HG03575 (cell line): ENCODE measurements at regions not wholly inside any gene's neighbourhood (a gene's known extent, or its start where the extent isn't known, plus 50 kb on each side); places are given as distances from the start of the nearest gene placed in this dataset.

ENCODE experiments used
- ATAC-seq: cut with Tn5 transposase; IDR thresholded peaks from one replicate; pipeline ENCODE4 v1.9.1; 2021; ENCODE audit not compliant: unreplicated experiment, insufficient number of reproducible peaks, low FRiP score; ENCODE audit errors: extremely low read depth

DNA sequence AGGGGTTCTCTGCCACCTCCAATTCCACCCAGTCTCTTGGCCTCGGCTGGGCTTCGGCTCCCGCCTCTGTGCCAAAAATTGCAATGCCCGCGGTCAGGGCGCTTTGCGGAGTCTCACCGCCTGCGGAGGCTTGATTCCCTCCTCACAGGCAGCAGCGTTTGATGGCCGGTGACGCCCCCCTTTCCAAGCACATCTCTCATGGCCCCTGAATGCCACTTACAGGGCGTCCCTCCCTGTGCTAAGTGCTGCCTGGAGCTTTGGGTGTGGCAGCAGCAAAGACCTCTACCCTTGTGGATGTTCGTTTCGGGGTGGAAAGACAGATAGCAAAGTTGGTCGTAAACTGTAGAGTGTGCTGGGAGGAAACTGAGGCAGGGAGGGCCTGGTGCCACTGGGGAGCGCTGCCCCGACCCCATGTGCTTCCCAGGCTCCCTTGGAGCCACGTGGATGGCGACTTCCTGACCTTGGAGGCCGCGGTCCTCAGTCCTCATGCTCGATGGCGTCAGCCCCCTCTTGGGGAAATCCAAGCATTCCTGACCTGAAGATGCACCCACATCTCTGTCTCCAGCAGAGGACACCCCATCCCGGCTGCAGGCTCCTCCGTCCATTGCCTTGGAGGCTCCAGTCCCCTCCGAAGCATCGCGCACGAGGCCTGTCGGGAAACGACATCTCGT lies 249.2 kb upstream of the IRX4 start:
- no peak for ATAC-seq

DNA sequence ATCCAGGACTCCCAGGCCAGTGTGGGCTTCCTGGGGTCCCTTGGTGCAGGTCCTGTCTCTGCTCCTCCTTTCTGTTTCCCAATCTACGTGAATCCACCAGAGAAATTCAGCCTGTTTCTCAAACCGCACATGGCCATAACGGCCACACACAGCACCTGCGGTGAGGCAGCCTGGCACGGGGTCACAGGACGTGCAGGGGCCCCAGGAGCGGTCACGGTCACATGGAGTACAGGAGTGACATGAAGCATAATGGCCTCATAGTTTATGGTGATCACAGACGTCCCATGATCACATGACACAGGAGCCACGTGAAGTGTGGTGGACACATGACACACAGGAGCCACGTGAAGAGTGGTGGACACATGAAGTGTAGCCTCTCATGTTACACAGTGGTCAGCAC lies 248.5 kb upstream of the IRX4 start:
- ATAC-seq = no peak

DNA sequence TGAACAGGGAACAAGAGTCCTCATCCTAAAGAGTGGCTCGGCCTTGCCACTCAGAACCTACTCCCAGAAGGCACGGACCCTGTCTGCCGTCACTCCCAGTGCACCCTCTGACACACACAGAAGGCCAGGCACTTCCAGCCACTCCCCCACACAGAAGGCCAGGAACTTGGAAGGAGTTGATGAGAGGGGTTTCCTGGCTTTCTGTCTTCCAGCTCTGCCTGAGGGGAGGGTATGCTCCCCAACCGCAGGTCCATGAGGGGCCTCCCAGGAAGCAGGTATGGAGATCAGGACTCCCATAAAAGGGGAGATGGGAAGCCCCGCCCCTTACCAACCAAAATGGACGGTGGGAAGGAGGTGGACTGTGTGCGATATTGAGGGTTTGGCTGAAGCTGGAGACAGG lies 247.6 kb upstream of the IRX4 start:
- no peak for ATAC-seq

DNA sequence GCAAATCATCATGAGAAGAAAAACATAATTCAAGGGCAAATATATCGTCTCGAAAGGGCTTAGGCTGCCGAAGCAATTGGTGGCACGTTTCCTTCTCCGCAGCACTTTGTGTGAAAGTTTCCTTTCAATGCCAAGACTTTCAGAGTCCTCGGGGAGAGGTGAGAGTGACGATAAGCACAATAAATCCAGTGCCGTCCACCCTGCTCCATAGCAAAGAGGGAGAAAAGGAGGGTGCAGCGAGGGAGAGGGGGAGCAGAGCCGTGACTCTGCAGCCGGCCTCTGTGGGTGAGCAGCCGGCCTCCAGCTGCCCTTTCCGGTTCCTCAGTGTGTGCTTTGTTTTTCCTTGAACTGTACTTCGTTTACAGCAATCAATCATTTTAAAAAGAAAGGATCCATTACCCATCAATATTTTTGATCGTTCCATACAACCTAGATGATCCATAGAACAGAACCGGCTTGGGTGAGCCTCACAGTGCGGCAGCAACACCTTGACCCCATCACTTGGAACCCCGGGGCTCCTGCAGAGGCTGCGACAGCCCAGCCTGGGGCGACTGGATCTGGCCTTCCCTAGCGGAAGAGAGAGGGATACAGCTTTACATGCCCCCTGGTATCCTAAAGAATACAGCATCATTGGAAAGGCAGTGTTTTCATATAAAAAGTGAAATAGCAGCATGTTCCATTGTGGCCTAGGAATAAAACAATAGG lies 247.0 kb upstream of the IRX4 start:
- no peak for ATAC-seq

DNA sequence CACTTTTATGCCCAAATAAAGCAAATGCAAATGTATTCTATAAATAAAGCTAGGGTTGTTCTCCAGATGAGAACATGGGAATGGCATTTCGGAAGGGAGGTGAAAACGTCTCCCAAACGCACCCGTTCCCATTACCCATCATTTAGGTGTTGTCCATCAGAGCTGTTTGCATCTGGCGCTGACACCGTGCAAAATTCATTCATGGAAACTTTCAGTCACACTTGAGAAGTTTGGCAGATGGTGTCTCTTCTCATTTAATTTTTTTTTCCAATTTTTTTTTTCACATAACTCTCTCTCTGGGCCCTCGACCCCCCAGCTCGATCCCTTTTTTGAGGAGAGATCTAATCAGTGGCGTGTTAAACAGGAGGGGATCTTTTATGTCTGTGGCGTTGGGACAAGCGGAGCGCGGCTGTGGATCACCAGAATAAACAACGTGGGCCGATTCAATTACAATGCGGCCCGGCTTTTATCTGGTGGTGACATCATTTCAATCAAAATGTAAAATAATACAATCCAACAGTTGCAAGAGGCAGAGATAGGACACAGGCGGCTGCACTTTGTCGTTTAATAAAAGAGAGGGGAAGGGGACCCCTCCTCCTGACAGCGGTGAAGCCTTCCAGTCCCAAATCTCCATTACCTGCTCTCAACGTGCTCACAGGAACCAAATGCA lies 246.1 kb upstream of the IRX4 start:
- no peak for ATAC-seq

DNA sequence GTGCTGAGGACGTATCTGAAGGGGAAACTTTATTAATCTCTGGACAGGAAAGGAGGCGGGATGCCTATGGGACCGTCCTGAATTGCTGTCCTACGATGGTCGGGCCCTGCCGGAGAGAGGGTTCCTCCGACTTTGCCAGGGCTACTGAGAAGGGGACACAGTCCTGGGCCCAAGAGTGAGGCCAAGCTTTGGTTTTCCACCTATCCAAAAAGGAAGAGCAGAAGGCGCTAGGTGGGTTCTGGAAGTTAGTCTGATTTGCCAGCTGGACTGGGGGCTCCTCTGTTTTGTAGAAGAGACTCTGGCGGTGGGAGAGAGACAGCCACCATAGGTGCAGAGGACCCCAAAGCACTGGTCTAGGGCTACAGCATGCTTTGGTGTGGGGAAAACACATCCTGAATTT lies 243.8 kb upstream of the IRX4 start:
- ATAC-seq = no peak

DNA sequence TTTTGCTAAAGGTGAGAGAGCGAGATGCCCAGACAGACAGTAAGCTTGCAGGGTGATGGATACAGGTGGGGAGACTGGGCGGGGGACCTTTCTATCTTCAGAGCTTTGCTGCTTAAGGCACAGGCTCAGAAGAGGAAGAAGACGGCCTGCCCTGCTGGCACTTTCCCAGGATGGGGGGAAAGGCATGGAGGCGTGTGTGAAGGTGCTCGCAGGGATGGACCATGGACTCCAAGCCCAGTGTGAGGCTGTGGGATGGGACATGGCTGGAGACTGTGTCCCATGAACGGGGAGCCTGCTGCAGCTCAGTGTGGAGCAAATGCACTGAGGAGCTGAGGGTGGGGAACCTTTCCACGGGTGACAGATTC lies 243.2 kb upstream of the IRX4 start:
- no peak for ATAC-seq

DNA sequence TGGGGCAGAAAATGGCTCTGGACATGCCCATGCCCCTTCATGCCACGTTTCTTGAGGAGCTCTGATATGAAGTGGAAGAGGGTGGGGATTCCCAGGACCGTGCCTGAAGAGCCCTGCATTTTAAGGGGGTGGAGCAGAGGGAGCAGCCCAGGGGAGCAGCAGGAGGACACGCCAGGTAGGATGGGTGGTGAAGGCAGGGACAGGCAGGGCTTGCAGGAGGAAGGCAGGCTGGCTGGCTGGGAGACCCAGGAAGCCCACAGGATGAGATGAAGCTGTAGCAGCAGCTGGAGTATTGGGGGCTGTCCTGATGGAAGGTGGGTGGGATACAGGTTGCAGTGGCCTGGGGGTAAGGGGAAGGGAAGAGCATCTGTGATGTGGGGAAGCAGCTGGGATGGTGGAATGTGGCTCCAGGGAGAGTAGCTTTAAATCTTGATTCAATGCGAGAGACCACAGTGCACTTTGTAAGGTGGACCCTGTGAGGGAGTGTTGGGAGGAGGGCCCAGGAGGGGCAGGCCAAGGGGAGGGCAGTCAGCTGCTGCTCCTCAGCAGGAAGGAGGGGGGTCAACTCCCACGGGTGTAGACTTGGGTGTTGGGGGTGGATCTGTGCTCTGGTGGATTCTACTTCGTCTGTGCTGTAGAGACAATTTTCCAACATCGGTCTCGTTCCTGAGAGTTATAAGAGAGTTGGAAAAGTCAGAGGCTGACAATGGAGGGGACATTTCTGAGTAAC lies 242.6 kb upstream of the IRX4 start:
- no peak for ATAC-seq

DNA sequence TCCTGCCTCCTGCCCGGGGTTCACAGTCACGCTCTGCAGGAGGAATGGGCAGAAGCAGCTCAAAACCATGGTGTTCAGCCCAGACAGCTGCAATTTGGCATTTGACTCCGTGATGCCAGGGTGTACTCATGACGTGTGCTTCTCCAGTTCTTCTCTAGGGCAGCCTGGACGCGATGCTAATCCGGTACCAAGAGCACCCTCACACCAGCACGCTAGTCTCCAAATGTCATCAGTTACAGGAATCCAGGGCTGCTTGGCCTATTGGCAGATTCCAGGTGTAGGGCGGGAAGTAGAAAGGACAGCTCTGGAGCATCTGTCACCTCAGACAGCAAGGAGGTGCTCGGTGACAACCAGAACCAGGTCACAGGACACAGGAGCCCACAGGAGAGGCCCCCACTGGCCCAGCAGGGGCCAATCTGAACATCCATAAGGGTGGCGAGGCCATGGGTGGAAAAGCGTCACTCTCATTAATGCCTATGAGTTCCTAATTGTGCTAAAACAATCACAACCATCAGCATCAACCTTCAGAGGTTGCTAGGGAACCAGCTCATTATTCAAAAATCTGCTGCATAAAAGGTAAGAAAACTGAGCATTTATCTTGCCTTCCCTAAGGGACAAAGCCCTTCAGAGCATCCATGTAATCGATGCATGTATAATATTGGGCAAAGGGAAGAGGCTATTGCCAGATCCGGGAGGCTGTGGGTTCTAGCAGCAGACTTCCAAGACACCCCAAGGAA lies 241.9 kb upstream of the IRX4 start:
- ATAC-seq = no peak

DNA sequence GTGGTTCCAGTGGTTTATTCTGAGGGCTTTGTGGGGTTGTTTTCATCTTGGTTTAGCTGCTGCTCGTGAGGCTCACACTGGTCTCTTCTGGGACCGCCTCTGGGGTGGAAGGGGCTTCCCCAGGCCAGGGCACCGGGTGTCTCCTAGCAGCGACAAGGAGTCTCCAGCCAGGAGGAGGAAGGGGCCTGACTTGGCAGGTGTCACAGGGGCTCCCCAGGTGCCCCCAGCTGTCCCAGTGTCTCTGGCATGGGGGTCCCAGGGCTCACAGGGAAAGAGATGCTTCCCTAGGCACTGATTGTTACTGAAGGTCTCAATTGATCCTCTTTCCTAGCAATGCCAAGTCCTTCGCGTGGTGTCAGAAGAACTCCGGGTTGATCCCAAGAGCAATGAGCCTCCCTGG lies 241.1 kb upstream of the IRX4 start:
- ATAC-seq = no peak

DNA sequence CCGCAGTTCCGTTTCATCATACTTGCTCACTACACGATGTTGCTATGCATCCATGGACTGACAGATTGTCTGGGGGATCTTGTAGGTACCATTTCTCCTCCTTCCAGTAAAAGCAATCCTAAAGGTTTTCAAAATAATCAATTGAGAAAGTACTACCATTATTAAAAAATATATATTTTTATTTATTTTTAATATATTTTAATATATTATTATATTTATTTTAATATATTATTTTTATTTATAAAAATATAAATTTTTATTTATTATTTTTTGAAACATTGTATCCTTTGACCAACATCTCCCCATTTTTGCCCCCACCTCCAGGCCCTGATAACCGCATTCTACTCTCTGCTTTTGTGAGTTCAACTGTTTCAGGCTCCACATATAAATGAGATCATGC lies 237.6 kb upstream of the IRX4 start:
- ATAC-seq = no peak

DNA sequence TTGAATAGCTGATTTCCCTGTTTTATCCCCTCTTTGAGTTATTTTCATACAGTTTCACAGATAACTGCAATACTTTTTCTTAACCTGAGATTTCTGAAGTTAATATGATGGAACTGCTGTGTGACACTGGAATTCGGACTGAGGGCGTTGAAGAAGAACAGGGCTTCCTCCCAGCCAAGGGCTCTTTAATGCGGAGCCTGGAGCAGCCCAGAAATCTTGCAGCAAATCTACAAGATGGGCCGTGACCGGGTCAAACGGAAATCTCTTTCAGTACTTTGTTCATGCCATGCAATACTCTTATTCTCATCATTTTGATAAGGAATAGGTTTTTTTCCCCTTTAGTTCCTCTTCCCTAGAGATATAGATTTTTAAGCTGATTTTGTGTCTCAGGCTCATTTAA lies 236.8 kb upstream of the IRX4 start:
- ATAC-seq = no peak

DNA sequence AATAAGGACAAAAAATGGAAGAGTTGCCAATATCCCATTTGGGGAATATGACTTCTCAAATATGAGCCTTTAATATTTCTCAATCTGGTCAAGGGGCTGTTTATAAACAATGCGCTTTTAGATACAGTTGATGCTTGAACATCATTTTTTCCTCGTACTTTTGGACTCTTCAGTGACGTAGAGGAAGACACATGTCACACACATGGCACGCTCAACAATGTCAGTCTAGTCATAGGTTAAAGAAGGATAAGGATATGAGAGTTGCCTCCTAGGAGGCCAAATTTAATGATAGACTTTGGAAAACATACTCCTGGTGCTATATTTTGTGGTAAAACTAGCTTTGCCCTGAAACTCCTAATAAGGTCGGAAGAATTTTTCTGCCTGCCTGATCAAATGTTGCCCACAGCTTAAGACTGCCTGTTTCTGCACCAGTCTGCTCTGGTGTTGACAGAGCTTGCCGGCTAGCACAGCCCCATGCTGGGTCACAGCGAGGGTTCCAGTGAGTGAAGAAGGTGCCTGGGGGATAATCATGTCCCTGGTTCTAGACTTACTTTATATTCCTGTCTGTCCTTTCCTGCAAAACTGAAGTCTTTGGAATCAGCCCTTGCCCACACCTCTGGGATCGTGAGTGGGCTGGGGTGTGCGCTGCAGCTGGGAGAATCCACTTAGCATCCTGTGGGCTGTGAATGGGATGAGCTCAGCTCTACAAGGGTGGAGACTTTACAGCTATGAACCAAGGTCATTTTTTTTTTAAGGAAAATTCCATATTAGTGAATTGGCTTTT lies 230.8 kb upstream of the IRX4 start:
- no peak for ATAC-seq

DNA sequence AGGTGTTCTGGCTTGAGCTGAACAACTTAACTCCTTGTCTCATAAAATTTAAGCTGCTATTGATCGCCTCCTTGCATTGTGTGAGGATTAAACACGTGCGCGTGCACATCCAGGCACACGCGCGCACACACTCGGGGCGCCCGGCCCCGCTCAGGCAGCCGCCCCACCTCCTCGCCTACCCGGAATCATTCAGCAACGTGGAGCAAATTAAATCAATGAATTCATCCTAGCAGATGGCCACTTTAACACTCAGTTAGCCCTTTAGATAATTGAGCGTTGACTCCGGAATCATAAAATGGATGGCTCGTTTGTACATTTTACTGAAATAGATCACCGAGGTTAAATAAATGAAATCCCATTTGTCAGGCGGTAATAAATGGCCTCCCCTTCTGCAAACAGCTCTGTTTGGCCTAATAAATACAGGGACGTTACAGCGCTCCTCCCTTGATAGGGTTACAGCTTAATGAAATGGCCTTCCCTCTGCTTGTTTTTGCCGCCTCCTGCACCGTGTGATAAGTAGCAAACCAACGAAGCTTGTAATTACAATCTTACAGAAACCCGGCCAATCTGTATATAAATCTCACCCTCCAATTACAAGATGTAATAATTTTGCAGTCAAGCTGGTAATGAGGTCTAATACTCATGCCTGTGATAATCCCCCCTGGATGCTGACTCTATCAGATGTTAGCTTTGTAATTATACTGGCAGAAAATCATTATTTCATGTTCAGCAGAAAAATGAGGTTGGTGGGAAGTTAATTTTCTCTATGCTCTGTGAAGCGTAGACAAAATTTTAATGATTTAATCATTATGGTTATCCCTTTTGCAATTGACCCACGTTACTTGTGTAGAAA lies 229.7 kb upstream of the IRX4 start:
- no peak for ATAC-seq

DNA sequence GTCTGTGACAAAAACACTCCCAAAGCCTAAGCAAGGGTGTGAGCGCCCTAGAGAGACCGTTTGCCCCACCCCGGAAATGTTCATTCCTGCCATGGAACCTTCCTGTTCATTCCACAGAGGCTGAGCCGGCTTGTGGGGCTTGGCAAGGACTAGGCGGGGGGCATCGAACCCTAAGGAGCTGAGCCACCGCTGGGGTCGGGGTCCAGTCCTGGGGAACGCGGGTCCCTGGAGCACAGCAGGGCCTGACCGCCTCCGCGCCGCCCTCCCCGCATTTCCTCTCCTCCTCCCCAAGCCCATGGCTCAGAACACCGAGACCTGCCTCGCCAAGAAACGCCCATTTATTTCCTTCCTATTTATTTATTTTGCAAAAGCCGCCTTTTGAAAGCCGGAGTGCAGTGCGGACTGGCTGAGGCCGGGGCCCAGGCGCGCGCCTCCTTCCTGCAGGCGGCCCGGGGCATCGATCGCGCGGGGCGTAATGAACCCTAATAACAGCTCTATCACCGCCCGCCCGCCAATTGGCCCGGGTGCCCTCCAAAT lies 228.9 kb upstream of the IRX4 start:
- ATAC-seq = no peak

DNA sequence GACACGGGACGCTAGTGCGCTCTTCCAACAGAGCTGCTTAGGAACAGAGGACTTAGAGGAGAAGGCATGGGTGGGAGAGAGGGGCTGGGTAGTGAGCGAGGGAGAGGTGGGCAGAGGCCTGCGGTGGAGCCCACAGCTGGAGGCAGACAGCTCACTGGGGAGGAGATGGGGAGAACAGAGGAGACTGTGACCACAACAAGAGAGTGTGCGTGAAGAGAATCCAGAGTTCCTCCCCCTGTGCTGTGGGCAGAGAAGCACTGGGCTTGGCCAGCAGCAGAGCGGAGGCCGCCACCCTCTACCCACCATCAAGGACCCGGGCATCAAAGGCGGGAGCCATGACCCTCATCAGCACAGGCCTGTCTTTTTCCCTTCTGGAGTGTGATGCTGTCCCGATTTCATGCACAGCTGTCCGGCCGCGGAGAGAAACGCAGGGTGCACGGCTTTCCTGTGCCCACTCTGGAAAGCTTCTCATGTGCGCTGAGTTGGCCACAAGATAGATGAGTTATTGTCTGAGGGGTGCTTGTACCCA lies 228.3 kb upstream of the IRX4 start:
- no peak for ATAC-seq
